Activated naive CD8-positive, alpha-beta T cell (primary cell): ENCODE measurements at regions not wholly inside any gene's neighbourhood (a gene's known extent, or its start where the extent isn't known, plus 50 kb on each side); places are given as distances from the start of the nearest gene placed in this dataset.

Experiments
- H3K27ac Mint-ChIP-seq: one replicate; pipeline ENCODE4 v1.8.0; 2021; ENCODE audit warnings: mixed read lengths
- H3K27me3 Mint-ChIP-seq: one replicate; pipeline ENCODE4 v1.8.0; 2021; ENCODE audit warnings: mixed read lengths
- H3K36me3 Mint-ChIP-seq: one replicate; pipeline ENCODE4 v1.8.0; 2021; ENCODE audit warnings: mixed read lengths
- H3K4me1 Mint-ChIP-seq: one replicate; pipeline ENCODE4 v1.8.0; 2021; ENCODE audit warnings: low read depth, mixed read lengths
- H3K4me3 Mint-ChIP-seq: one replicate; pipeline ENCODE4 v1.8.0; 2021; ENCODE audit warnings: mild to moderate bottlenecking, mixed read lengths
- H3K9me3 Mint-ChIP-seq: one replicate; pipeline ENCODE4 v1.8.0; 2021; ENCODE audit warnings: low read depth, mixed read lengths

- Mint-ChIP-seq H3K27me3 (peaks cover 5% of the 10 kb centered on the region), H3K9me3 (no peaks in the 10 kb centered on the region), H3K4me3 (no peak overlapping the region), H3K36me3 (no peaks in the 10 kb centered on the region), H3K4me1 (peaks cover 3% of the 10 kb centered on the region), H3K27ac (no peak overlapping the region)
Observed at GRCh38 chr12:75852956-75853355, 178.6 kb downstream of the PHLDA1 start.

- Mint-ChIP-seq H3K27ac (no peak overlapping the region), H3K4me3 (no peak overlapping the region), H3K36me3 (no peaks in the 10 kb centered on the region), H3K27me3 (peaks cover 5% of the 10 kb centered on the region), H3K9me3 (no peaks in the 10 kb centered on the region), H3K4me1 (peaks cover 3% of the 10 kb centered on the region)
Observed at GRCh38 chr12:75852143-75852542, 179.4 kb downstream of the PHLDA1 start.

GRCh38 chr12:75850721-75851462 is 180.7 kb downstream of the PHLDA1 start:
- H3K9me3 Mint-ChIP-seq, result no peaks in the 10 kb centered on the region
- no peak overlapping the region for H3K27ac Mint-ChIP-seq
- H3K4me3 Mint-ChIP-seq, result no peak overlapping the region
- H3K27me3 Mint-ChIP-seq, result peaks cover 5% of the 10 kb centered on the region
- H3K36me3 Mint-ChIP-seq, result no peaks in the 10 kb centered on the region
- peaks cover 3% of the 10 kb centered on the region for H3K4me1 Mint-ChIP-seq

DNA sequence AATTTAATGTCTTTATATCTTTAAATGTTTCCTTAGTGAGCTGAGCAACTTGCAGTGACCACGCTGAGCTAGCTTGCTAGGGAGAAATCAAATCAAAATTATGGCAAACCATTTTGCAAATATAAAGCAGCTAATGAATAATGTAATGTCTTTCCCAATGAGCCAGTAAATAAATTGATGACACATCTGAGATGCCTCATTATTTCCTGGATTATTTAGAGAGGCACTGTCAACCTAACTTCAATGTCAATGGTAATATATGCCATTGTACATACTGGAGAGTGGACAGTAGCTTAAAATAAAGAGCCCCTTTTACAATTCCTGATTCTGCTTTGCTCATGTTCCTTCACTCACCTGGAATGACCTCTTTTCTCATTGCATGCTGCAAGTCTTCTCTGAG is 182.6 kb downstream of the PHLDA1 start:
- Mint-ChIP-seq H3K36me3 (no peaks in the 10 kb centered on the region), H3K4me1 (peaks cover 3% of the 10 kb centered on the region), H3K4me3 (no peak overlapping the region), H3K9me3 (no peaks in the 10 kb centered on the region), H3K27me3 (peaks cover 3% of the 10 kb centered on the region), H3K27ac (no peak overlapping the region)

GRCh38 chr12:75848431-75848925 is 183.1 kb downstream of the PHLDA1 start:
- H3K36me3 Mint-ChIP-seq, result no peaks in the 10 kb centered on the region
- H3K27me3 Mint-ChIP-seq, result peaks cover 3% of the 10 kb centered on the region
- no peak overlapping the region for H3K27ac Mint-ChIP-seq
- H3K4me1 Mint-ChIP-seq, result peaks cover 3% of the 10 kb centered on the region
- H3K9me3 Mint-ChIP-seq, result no peaks in the 10 kb centered on the region
- H3K4me3 Mint-ChIP-seq, result no peak overlapping the region

GRCh38 chr12:75846102-75846501 is 185.5 kb downstream of the PHLDA1 start:
- Mint-ChIP-seq H3K27ac (no peak overlapping the region), H3K4me1 (peaks cover 3% of the 10 kb centered on the region), H3K9me3 (no peaks in the 10 kb centered on the region), H3K36me3 (no peaks in the 10 kb centered on the region), H3K4me3 (no peak overlapping the region), H3K27me3 (peaks cover 2% of the 10 kb centered on the region)

GRCh38 chr12:75844985-75845384 is 186.6 kb downstream of the PHLDA1 start:
- Mint-ChIP-seq H3K27me3 (peaks cover 2% of the 10 kb centered on the region), H3K9me3 (no peaks in the 10 kb centered on the region), H3K4me3 (no peak overlapping the region), H3K27ac (no peak overlapping the region), H3K4me1 (peaks cover 3% of the 10 kb centered on the region), H3K36me3 (no peaks in the 10 kb centered on the region)

- H3K36me3 Mint-ChIP-seq, result no peaks in the 10 kb centered on the region
- H3K27me3 Mint-ChIP-seq, result peaks cover 2% of the 10 kb centered on the region
Observed at GRCh38 chr12:75844049-75844770, 187.4 kb downstream of the PHLDA1 start.

DNA sequence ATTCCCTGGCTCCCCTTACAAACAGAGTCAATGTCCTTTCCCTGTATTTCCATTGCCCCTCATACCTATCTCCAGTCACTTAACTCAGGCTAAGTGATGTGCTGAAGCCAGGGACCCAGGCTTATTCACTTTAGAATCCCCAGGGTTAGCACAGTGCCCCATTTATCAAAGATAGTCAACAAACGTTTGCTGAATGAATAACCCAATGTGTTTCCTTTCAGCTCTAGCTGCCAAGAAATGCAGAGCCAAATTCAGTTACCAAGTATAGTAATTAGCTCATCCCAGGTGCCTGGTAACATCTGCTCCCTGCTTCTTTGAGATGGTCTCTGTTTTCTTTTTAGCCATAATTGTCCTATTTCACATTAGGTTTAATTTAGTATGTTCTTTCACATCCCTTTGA is 189.5 kb downstream of the PHLDA1 start:
- Mint-ChIP-seq H3K27me3 (peaks cover 2% of the 10 kb centered on the region), H3K36me3 (no peaks in the 10 kb centered on the region), H3K27ac (no peak overlapping the region), H3K9me3 (no peaks in the 10 kb centered on the region), H3K4me1 (no peaks in the 10 kb centered on the region), H3K4me3 (no peak overlapping the region)

More at GRCh38 chr12:75844049-75844770, 187.4 kb downstream of the PHLDA1 start:
- Mint-ChIP-seq H3K4me1 (peaks cover 3% of the 10 kb centered on the region), H3K9me3 (no peaks in the 10 kb centered on the region), H3K4me3 (no peak overlapping the region), H3K27ac (no peak overlapping the region)

- Mint-ChIP-seq H3K27me3 (peaks cover 3% of the 10 kb centered on the region), H3K27ac (no peak overlapping the region), H3K4me3 (no peak overlapping the region)
Observed at GRCh38 chr12:75840994-75841355, 190.6 kb downstream of the PHLDA1 start.

GRCh38 chr12:75838309-75838708 is 193.3 kb downstream of the PHLDA1 start:
- H3K27me3 Mint-ChIP-seq, result peaks cover 4% of the 10 kb centered on the region
- H3K27ac Mint-ChIP-seq, result no peak overlapping the region
- H3K36me3 Mint-ChIP-seq, result no peaks in the 10 kb centered on the region
- no peaks in the 10 kb centered on the region for H3K4me1 Mint-ChIP-seq
- H3K9me3 Mint-ChIP-seq, result no peaks in the 10 kb centered on the region
- no peak overlapping the region for H3K4me3 Mint-ChIP-seq

More at GRCh38 chr12:75840994-75841355, 190.6 kb downstream of the PHLDA1 start:
- no peaks in the 10 kb centered on the region for H3K4me1 Mint-ChIP-seq
- no peaks in the 10 kb centered on the region for H3K9me3 Mint-ChIP-seq
- no peaks in the 10 kb centered on the region for H3K36me3 Mint-ChIP-seq

GRCh38 chr12:75837700-75838099 is 193.9 kb downstream of the PHLDA1 start:
- H3K27ac Mint-ChIP-seq, result no peak overlapping the region
- peaks cover 4% of the 10 kb centered on the region for H3K27me3 Mint-ChIP-seq
- no peak overlapping the region for H3K4me3 Mint-ChIP-seq
- H3K9me3 Mint-ChIP-seq, result no peaks in the 10 kb centered on the region
- no peaks in the 10 kb centered on the region for H3K4me1 Mint-ChIP-seq
- H3K36me3 Mint-ChIP-seq, result no peaks in the 10 kb centered on the region

- Mint-ChIP-seq H3K4me3 (no peak overlapping the region), H3K9me3 (no peaks in the 10 kb centered on the region), H3K27ac (no peak overlapping the region)
Observed at GRCh38 chr12:75836533-75836932, 195.0 kb downstream of the PHLDA1 start.

GRCh38 chr12:75834591-75834990 is 197.0 kb downstream of the PHLDA1 start:
- Mint-ChIP-seq H3K36me3 (no peaks in the 10 kb centered on the region), H3K4me1 (no peaks in the 10 kb centered on the region), H3K27ac (no peak overlapping the region), H3K4me3 (no peak overlapping the region), H3K27me3 (peaks cover 2% of the 10 kb centered on the region), H3K9me3 (no peaks in the 10 kb centered on the region)

More at GRCh38 chr12:75836533-75836932, 195.0 kb downstream of the PHLDA1 start:
- peaks cover 2% of the 10 kb centered on the region for H3K27me3 Mint-ChIP-seq
- H3K4me1 Mint-ChIP-seq, result no peaks in the 10 kb centered on the region
- no peaks in the 10 kb centered on the region for H3K36me3 Mint-ChIP-seq

DNA sequence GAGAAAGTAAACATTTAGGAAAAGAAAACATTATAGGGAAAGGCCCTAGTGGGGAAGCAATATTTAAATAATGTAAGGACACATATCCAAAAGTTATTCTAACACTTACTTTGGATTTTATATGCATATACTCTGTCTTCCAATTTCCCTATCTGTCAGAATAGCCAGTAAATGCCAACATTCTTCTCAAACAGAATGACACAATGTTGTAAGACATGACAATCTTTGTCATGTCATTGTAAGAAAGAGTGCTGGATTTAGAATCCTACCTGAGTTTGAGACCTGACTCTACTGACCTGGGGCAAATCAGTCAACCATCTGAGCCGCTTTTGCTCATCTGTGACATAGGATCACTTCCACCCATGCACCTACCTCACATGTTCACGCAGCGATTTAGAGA is 198.3 kb downstream of the PHLDA1 start:
- Mint-ChIP-seq H3K27me3 (peaks cover 2% of the 10 kb centered on the region), H3K4me1 (no peaks in the 10 kb centered on the region), H3K9me3 (no peaks in the 10 kb centered on the region), H3K27ac (no peak overlapping the region), H3K4me3 (no peak overlapping the region), H3K36me3 (no peaks in the 10 kb centered on the region)
